ENCODE measurements at regions not wholly inside any gene's neighbourhood (a gene's known extent, or its start where the extent isn't known, plus 50 kb on each side); places are given as distances from the start of the nearest gene placed in this dataset.

DNA sequence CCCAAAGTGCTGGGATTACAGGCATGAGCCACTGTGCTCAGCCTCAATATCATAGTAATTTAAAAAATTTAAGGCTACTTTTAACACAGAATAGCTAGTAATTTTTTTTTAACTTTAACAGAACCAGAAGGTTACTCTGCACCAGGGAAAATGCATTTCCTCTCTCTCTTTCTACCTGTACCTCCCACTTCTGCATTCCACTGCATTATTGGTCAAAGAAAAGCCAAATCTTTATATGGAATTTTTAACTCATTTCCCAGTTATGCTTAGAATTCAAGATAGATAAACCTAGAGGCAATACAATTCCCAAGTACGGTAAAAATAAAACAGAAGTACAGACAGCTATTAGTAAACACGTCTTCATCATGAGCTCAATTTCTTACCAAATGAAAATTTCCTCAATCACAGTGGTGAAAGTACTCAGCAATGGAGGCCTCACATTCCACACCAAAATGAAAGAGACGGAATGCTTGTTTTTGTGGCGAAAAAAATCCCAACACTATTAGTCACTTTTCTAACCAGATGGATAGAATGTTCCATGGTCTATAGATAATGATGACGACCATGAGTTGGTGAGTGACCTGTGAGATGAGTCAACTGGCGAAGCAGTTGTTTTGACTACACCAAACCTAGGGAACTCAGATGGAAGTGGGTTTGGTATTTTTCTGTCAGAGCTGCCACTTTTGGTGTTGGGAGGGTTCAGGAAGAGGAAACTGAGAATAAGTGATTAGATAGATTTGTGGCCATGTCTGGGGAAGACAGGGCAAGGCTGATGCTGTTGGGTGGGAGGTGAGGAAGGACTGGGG lies 104.7 kb upstream of the SGK1 start:
- TF ChIP-seq, protein P1, sequence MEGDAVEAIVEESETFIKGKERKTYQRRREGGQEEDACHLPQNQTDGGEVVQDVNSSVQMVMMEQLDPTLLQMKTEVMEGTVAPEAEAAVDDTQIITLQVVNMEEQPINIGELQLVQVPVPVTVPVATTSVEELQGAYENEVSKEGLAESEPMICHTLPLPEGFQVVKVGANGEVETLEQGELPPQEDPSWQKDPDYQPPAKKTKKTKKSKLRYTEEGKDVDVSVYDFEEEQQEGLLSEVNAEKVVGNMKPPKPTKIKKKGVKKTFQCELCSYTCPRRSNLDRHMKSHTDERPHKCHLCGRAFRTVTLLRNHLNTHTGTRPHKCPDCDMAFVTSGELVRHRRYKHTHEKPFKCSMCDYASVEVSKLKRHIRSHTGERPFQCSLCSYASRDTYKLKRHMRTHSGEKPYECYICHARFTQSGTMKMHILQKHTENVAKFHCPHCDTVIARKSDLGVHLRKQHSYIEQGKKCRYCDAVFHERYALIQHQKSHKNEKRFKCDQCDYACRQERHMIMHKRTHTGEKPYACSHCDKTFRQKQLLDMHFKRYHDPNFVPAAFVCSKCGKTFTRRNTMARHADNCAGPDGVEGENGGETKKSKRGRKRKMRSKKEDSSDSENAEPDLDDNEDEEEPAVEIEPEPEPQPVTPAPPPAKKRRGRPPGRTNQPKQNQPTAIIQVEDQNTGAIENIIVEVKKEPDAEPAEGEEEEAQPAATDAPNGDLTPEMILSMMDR (IDR thresholded peaks at IDR 0.05), result no peak
- TF ChIP-seq POLR2A (IDR thresholded peaks at IDR 0.05), result no peak

Data from Peyer's patch (tissue), 4 donors.